ENCODE measurements at regions not wholly inside any gene's neighbourhood (a gene's known extent, or its start where the extent isn't known, plus 50 kb on each side); places are given as distances from the start of the nearest gene placed in this dataset.

GRCh38 chr2:215765729-215766360 is 247.5 kb downstream of the MREG start:
- DNase-seq, result no peak

- no peak for DNase-seq
These were observed 248.8 kb downstream of the MREG start for GRCh38 chr2:215764441-215765048.

- no peak for DNase-seq
These were observed 252.8 kb downstream of the MREG start for GRCh38 chr2:215760557-215760956.

GRCh38 chr2:215760091-215760490 is 253.3 kb downstream of the MREG start:
- no peak for DNase-seq

GRCh38 chr2:215758691-215759090 is 254.7 kb downstream of the MREG start:
- no peak for DNase-seq

- DNase-seq, result no peak
These were observed 257.0 kb downstream of the MREG start for GRCh38 chr2:215756346-215756730.

- no peak for DNase-seq
These were observed 257.6 kb downstream of the MREG start for GRCh38 chr2:215755641-215756345.

- no peak for DNase-seq
These were observed 258.8 kb downstream of the MREG start for GRCh38 chr2:215754546-215754945.

GRCh38 chr2:215753808-215754207 is 259.5 kb downstream of the MREG start:
- no peak for DNase-seq

- no peak for DNase-seq
These were observed 260.4 kb downstream of the MREG start for GRCh38 chr2:215752991-215753390.

GRCh38 chr2:215752436-215752835 is 260.9 kb downstream of the MREG start:
- DNase-seq, result no peak

GRCh38 chr2:215751911-215752272 is 261.5 kb downstream of the MREG start:
- no peak for DNase-seq

- no peak for DNase-seq
These were observed 262.0 kb downstream of the MREG start for GRCh38 chr2:215751200-215751910.

- no peak for DNase-seq
These were observed 262.6 kb downstream of the MREG start for GRCh38 chr2:215750763-215751162.

GRCh38 chr2:215749092-215749957 is 264.0 kb downstream of the MREG start:
- no peak for DNase-seq

GRCh38 chr2:215748446-215748845 is 264.9 kb downstream of the MREG start:
- DNase-seq, result no peak

- no peak for DNase-seq
These were observed 266.3 kb downstream of the MREG start for GRCh38 chr2:215746887-215747615.

GRCh38 chr2:215746226-215746886 is 267.0 kb downstream of the MREG start:
- no peak for DNase-seq

- no peak for DNase-seq
These were observed 268.0 kb downstream of the MREG start for GRCh38 chr2:215745331-215745730.

- no peak for DNase-seq
These were observed 268.8 kb downstream of the MREG start for GRCh38 chr2:215744514-215744913.

GRCh38 chr2:215743066-215743465 is 270.3 kb downstream of the MREG start:
- no peak for DNase-seq

GRCh38 chr2:215742021-215742420 is 271.3 kb downstream of the MREG start:
- no peak for DNase-seq
